B cell (primary cell): ENCODE measurements at regions not wholly inside any gene's neighbourhood (a gene's known extent, or its start where the extent isn't known, plus 50 kb on each side); places are given as distances from the start of the nearest gene placed in this dataset.

Experiments used
- CTCF ChIP-seq: fragments of 200-600 bp; IDR thresholded peaks from one replicate; pipeline ENCODE4 v1.8.0; 2022; ENCODE audit warnings: antibody characterized with exemption, mild to moderate bottlenecking
- EZH2 ChIP-seq: IDR thresholded peaks from 2 replicates; pipeline ENCODE4 v1.6.1; 2012; ENCODE audit warnings: borderline replicate concordance, low read depth, mild to moderate bottlenecking, moderate library complexity, low read length; ENCODE audit not compliant: insufficient read depth, poor library complexity, severe bottlenecking

- no peak for TF ChIP-seq CTCF
- no peak for TF ChIP-seq EZH2
These were observed 129.5 kb upstream of the UMPS start for GRCh38 chr3:124600765-124601164.
